B cell (primary cell): ENCODE measurements at regions not wholly inside any gene's neighbourhood (a gene's known extent, or its start where the extent isn't known, plus 50 kb on each side); places are given as distances from the start of the nearest gene placed in this dataset.

Experiments used
- ATAC-seq: fragments of 200-7000 bp; cut with Tn5 transposase; one replicate; pipeline ENCODE4 v1.10.0; 2021; ENCODE audit warnings: low read depth, mild to moderate bottlenecking, moderate number of reproducible peaks, moderate library complexity
- CTCF ChIA-PET: fragments of 350-600 bp; sonication (Branson Sonifier 250); formaldehyde crosslinking; loops from one replicate; lab custom pipeline; 2021; ENCODE audit warnings: antibody characterized with exemption, inconsistent platforms; lab: Charles Lee
- POLR2A ChIA-PET: fragments of 350-600 bp; sonication (Branson Sonifier 250); formaldehyde crosslinking; loops from one replicate; lab custom pipeline; 2021; ENCODE audit warnings: antibody characterized with exemption; lab: Charles Lee
- DNase-seq: peaks from one replicate; pipeline ENCODE4 v3.0.0; 2013
- H2AFZ ChIP-seq: 2 replicates; pipeline ENCODE4 v1.6.1; 2012; ENCODE audit warnings: mild to moderate bottlenecking, low read depth, low read length; ENCODE audit not compliant: insufficient read depth, poor library complexity, severe bottlenecking
- H3K27ac ChIP-seq, 2 donors: 1 replicate in 1 of 2; 2 replicates in 1 of 2; pipeline ENCODE4 v1.5.1; 2012 to 2013; ENCODE audit warnings: low read length in 2 of 2, mild to moderate bottlenecking in 2 of 2, moderate library complexity in 1 of 2
- H3K27me3 ChIP-seq, 4 experiments: fragments of 200-600 bp in 1 of 4; sonication (generic) in 1 of 4; replicated peaks in 1 of 4; 1 replicate in 2 of 4; 2 replicates in 2 of 4; pipeline versions ENCODE4 v1.6.1 to v1.7.0; 2013 to 2016; ENCODE audit warnings: low read length in 3 of 4, mild to moderate bottlenecking in 2 of 4, mixed read lengths in 1 of 4, moderate library complexity in 1 of 4; ENCODE audit not compliant: insufficient read depth in 4 of 4, control insufficient read depth in 3 of 4; ENCODE audit errors: control extremely low read depth in 1 of 4
- H3K36me3 ChIP-seq, 2 experiments: replicated peaks in 1 of 2; 1 replicate in 1 of 2; 2 replicates in 1 of 2; pipeline versions ENCODE4 v1.6.1 to v1.7.1; 2013; ENCODE audit warnings: low read length in 1 of 2; ENCODE audit not compliant: insufficient read depth in 2 of 2, control insufficient read depth in 1 of 2; ENCODE audit errors: control extremely low read depth in 1 of 2, extremely low read depth in 1 of 2
- H3K4me1 ChIP-seq, 2 donors: fragments of 200-600 bp in 1 of 2; sonication (generic) in 1 of 2; 1 replicate in 1 of 2; 2 replicates in 1 of 2; pipeline versions ENCODE4 v1.5.1 to v1.6.1; 2013 to 2017; ENCODE audit warnings: low read length in 2 of 2; ENCODE audit not compliant: control insufficient read depth in 2 of 2, insufficient read depth in 2 of 2
- H3K4me2 ChIP-seq: replicated peaks from 2 replicates; pipeline ENCODE3; 2012; ENCODE audit warnings: mild to moderate bottlenecking, low read depth, low read length; ENCODE audit not compliant: poor library complexity, severe bottlenecking
- H3K4me3 ChIP-seq, 5 experiments: fragments of 200-600 bp in 1 of 5; sonication (generic) in 1 of 5; 1 replicate in 3 of 5; 2 replicates in 2 of 5; pipeline versions ENCODE4 v1.5.1 to v1.7.0; 2011 to 2016; ENCODE audit warnings: low read length in 4 of 5, mild to moderate bottlenecking in 4 of 5, low read depth in 2 of 5, control low read depth in 1 of 5, moderate library complexity in 1 of 5; ENCODE audit not compliant: insufficient read depth in 1 of 5; ENCODE audit errors: control extremely low read depth in 1 of 5, extremely low read depth in 1 of 5
- H3K79me2 ChIP-seq: fragments of 200-600 bp; sonication (generic); one replicate; pipeline ENCODE4 v1.6.0; 2016; ENCODE audit warnings: low read length; ENCODE audit not compliant: control insufficient read depth, insufficient read depth
- H3K9ac ChIP-seq: fragments of 200-600 bp; sonication (generic); 2 replicates; pipeline ENCODE4 v1.6.1; 2017; ENCODE audit warnings: mild to moderate bottlenecking, low read length, moderate library complexity
- H3K9me3 ChIP-seq, 3 donors: one replicate each; pipeline versions ENCODE4 v1.6.1 to v1.7.1; 2013; ENCODE audit warnings: low read length in 2 of 3; ENCODE audit not compliant: control insufficient read depth in 2 of 3, insufficient read depth in 1 of 3; ENCODE audit errors: control extremely low read depth in 1 of 3
- H4K20me1 ChIP-seq: 2 replicates; pipeline ENCODE4 v1.6.0; 2012; ENCODE audit warnings: mild to moderate bottlenecking, low read length; ENCODE audit not compliant: insufficient read depth, control insufficient read depth, poor library complexity, severe bottlenecking
- H3K27ac Mint-ChIP-seq: one replicate; pipeline ENCODE4 v1.8.0; 2021; ENCODE audit warnings: mixed read lengths
- H3K27me3 Mint-ChIP-seq: one replicate; pipeline ENCODE4 v1.8.0; 2021; ENCODE audit warnings: mixed read lengths
- H3K4me1 Mint-ChIP-seq: one replicate; pipeline ENCODE4 v1.8.0; 2021; ENCODE audit warnings: mixed read lengths
- H3K4me3 Mint-ChIP-seq: one replicate; pipeline ENCODE4 v1.8.0; 2021; ENCODE audit warnings: mixed read lengths
- H3K9me3 Mint-ChIP-seq: one replicate; pipeline ENCODE4 v1.8.0; 2022; ENCODE audit warnings: mixed read lengths; ENCODE audit not compliant: insufficient read depth
- EZH2 ChIP-seq: IDR thresholded peaks from 2 replicates; pipeline ENCODE4 v1.6.1; 2012; ENCODE audit warnings: borderline replicate concordance, low read depth, mild to moderate bottlenecking, moderate library complexity, low read length; ENCODE audit not compliant: insufficient read depth, poor library complexity, severe bottlenecking
- WGBS: methylation state at CpG from one replicate; pipeline ENCODE4 v1.1.5; 2013; ENCODE audit warnings: missing lambda C conversion rate; ENCODE audit not compliant: insufficient coverage; 5-methylcytosine and 5-hydroxymethylcytosine counted together
- intact Hi-C: fragments of 100-400 bp; cut with micrococcal nuclease; formaldehyde crosslinking; loops from one replicate; pipeline ENCODE4 v1.10.0; 2022
- TF ChIP-seq, protein P1 (sequence below): fragments of 200-600 bp; IDR thresholded peaks from one replicate; pipeline ENCODE4 v1.8.0; 2022; ENCODE audit warnings: antibody characterized with exemption, mild to moderate bottlenecking

DNA sequence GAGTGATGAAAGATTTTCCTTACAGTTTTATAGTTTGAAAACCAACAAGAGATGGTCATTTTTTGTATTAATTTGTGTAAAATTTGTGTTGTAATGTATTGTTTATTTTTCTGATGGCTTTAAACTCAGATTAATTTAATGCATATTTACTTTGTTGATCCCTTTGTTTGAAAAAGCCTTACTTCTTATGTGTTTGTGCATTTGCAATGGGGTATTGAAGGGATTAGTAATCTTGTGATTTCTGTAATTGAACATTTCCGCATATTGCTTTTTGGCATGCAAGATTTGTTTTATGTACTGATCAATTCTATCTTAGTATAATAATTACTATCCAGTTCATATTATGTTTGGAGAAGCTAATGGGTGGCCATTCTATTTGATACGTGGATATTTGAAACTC is 98.4 kb upstream of the ROBO1 start:
- Histone ChIP-seq H3K9ac (no peak overlapping the region), H3K27me3 (no peaks in the 10 kb centered on the region), H3K4me2 (no peak overlapping the region), H2AFZ (no peak overlapping the region), H3K9me3 (peaks cover 0 to 7% (median 3%) of the 10 kb centered on the region in 3 donors), H3K4me3 (no peak overlapping the region), H4K20me1 (no peaks in the 10 kb centered on the region), H3K4me1 (no peaks in the 10 kb centered on the region), H3K27ac (no peak overlapping the region), H3K79me2 (no peaks in the 10 kb centered on the region), H3K36me3 (no peaks in the 10 kb centered on the region)
- Mint-ChIP-seq H3K4me3 (no peak overlapping the region), H3K9me3 (peaks cover 2% of the 10 kb centered on the region), H3K27ac (no peak overlapping the region), H3K27me3 (no peaks in the 10 kb centered on the region), H3K4me1 (no peaks in the 10 kb centered on the region)
- ChIA-PET CTCF (no interaction called here), POLR2A (no interaction called here)
- intact Hi-C loops, result no loop called here
- DNase-seq (no peak), ATAC-seq (no peak)
- no CpG with 5 or more reads among the region's 2 CpGs for WGBS
- TF ChIP-seq EZH2, result no peak
- TF ChIP-seq, protein P1, sequence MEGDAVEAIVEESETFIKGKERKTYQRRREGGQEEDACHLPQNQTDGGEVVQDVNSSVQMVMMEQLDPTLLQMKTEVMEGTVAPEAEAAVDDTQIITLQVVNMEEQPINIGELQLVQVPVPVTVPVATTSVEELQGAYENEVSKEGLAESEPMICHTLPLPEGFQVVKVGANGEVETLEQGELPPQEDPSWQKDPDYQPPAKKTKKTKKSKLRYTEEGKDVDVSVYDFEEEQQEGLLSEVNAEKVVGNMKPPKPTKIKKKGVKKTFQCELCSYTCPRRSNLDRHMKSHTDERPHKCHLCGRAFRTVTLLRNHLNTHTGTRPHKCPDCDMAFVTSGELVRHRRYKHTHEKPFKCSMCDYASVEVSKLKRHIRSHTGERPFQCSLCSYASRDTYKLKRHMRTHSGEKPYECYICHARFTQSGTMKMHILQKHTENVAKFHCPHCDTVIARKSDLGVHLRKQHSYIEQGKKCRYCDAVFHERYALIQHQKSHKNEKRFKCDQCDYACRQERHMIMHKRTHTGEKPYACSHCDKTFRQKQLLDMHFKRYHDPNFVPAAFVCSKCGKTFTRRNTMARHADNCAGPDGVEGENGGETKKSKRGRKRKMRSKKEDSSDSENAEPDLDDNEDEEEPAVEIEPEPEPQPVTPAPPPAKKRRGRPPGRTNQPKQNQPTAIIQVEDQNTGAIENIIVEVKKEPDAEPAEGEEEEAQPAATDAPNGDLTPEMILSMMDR, result no peak

DNA sequence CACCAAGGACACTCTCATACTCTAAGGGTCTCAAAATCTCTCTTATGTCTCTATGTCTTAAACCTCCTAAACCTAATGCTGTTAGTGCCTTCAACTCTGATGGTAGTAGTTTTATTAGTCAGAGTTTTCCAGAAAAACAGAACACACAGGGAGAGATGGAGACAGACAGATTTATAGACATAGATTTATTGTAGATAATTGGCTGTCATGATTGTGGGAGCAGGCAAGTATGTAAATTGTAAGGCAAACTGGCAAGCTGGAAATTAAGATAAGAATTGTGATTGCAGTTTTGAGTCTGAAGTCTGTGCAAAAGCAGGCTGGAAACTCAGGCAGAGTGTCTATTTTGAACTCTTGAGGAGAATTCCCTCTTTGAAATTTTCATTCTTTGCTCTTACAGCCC is 96.3 kb upstream of the ROBO1 start:
- Histone ChIP-seq H3K4me2 (no peak overlapping the region), H3K4me1 (no peaks in the 10 kb centered on the region), H3K27ac (no peak overlapping the region), H3K79me2 (no peaks in the 10 kb centered on the region), H2AFZ (no peak overlapping the region), H3K27me3 (no peaks in the 10 kb centered on the region), H3K36me3 (no peaks in the 10 kb centered on the region), H3K9me3 (peaks cover 0 to 7% (median 0%) of the 10 kb centered on the region in 3 donors), H3K9ac (no peak overlapping the region), H3K4me3 (no peak overlapping the region), H4K20me1 (no peaks in the 10 kb centered on the region)
- Mint-ChIP-seq H3K27me3 (no peaks in the 10 kb centered on the region), H3K9me3 (peaks cover 2% of the 10 kb centered on the region), H3K4me3 (no peak overlapping the region), H3K27ac (no peak overlapping the region), H3K4me1 (no peaks in the 10 kb centered on the region)
- intact Hi-C loops, result no loop called here
- DNase-seq (no peak), ATAC-seq (no peak)
- ChIA-PET POLR2A (no interaction called here), CTCF (no interaction called here)
- TF ChIP-seq, protein P1, result no peak
- TF ChIP-seq EZH2, result no peak
